OCI-LY7 (cell line): ENCODE measurements at regions not wholly inside any gene's neighbourhood (a gene's known extent, or its start where the extent isn't known, plus 50 kb on each side); places are given as distances from the start of the nearest gene placed in this dataset.

ENCODE experiments used
- CTCF ChIP-seq: fragments of 200-600 bp; sonication (generic); conservative IDR thresholded peaks from 2 replicates; pipeline ENCODE4 v1.5.1; 2014; ENCODE audit warnings: mild to moderate bottlenecking, antibody characterized with exemption, low read length, moderate library complexity, mixed read lengths
- EZH2phosphoT487 ChIP-seq: fragments of 200-600 bp; sonication (generic); IDR thresholded peaks from 2 replicates; pipeline ENCODE4 v1.6.1; 2018; ENCODE audit warnings: low read depth, borderline replicate concordance, mild to moderate bottlenecking, mixed run types, antibody characterized with exemption, low read length, moderate library complexity, mixed read lengths

DNA sequence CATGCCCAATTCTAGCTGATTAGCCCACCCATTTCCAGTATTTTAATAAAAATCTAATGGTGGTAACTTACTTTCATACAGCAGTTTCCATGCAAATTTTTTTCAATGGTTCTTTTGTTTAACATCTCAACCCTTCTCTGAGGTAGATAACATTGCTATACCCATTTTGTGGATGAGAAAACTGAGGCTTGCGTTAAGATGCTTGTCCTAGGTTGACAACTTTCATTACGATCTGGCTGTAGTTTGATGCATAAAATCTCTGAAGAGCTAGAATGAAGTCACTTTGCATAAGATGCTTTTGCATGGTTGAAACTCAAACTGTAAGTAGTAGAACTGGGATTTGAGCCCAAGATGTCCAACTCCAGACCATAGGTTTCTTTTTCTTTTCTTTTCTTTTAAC lies 309.5 kb upstream of the PODXL start:
- TF ChIP-seq CTCF (no peak), EZH2phosphoT487 (no peak)
